Pancreas (tissue), 10 donors: ENCODE measurements at regions not wholly inside any gene's neighbourhood (a gene's known extent, or its start where the extent isn't known, plus 50 kb on each side); places are given as distances from the start of the nearest gene placed in this dataset.

Experiments used
- ATAC-seq, 4 donors: fragments of 200-7000 bp; cut with Tn5 transposase; one replicate each; pipeline versions ENCODE4 v1.8.0 to v1.9.1; 2020; ENCODE audit warnings: mild to moderate bottlenecking in 4 of 4, moderate library complexity in 4 of 4
- DNase-seq, 6 donors: peaks; one replicate each; pipeline ENCODE4 v3.0.0-alpha.2; 2020
- FAIRE-seq: peaks from 2 replicates; lab custom pipeline; 2012; peaks lifted over from hg19 to GRCh38; lab: Jason Lieb, UNC
- H3K27ac ChIP-seq, 4 donors: fragments of 200-600 bp; sonication (generic); 1 replicate in 3 of 4; 2 replicates in 1 of 4; pipeline versions ENCODE4 v1.5.0 to v1.8.0; 2020
- H3K27me3 ChIP-seq, 4 donors: fragments of 200-600 bp; one replicate each; pipeline ENCODE4 v1.8.0; 2021
- H3K36me3 ChIP-seq, 3 donors: fragments of 200-600 bp; sonication (generic) in 1 of 3; one replicate each; pipeline versions ENCODE4 v1.5.0 to v1.8.0; 2020 to 2021
- H3K4me1 ChIP-seq, 3 donors: fragments of 200-600 bp; one replicate each; pipeline ENCODE4 v1.8.0; 2021
- H3K4me3 ChIP-seq, 4 donors: fragments of 200-600 bp; sonication (generic) in 2 of 4; one replicate each; pipeline versions ENCODE4 v1.5.0 to v1.8.0; 2020 to 2021
- H3K9me3 ChIP-seq, 4 donors: fragments of 200-600 bp; one replicate each; pipeline ENCODE4 v1.8.0; 2021
- WGBS, 2 donors: extraction: QIAGEN DNeasy Blood & Tissue Kit; methylation state at CpG; one replicate each; pipeline ENCODE4 v1.1.7; 2013; 5-methylcytosine and 5-hydroxymethylcytosine counted together
- intact Hi-C, 3 donors: fragments of 100-400 bp; cut with DNase I; formaldehyde crosslinking; loops; one replicate each; pipeline versions ENCODE4 v1.11.1 to v1.14.2; 2022
- TF ChIP-seq, protein P1 (sequence below), 4 donors: fragments of 200-600 bp; sonication (generic) in 3 of 4; IDR thresholded peaks; one replicate each; pipeline versions ENCODE4 v1.5.0 to v1.8.0; 2021; ENCODE audit warnings: antibody characterized with exemption in 4 of 4
- donor health status: healthy with polysubstance abuse.
- donor health status: DM: no; HTN: no; CAD: no; lungs with moderate emphysema.
- donor health status: DM: no; HTN: no; CAD: no.
- donor health status: control.
- donor health status: control.
- donor health status: Bipolar disorder and iron deficiency.
- donor health status: DM: yes; HTN: yes; CAD: no.
- donor health status: DM: no; HTN: no; CAD: no.
- donor health status: DM: no; HTN: no; CAD: no.
- donor health status: DM: yes; HTN: yes; CAD: no.

DNA sequence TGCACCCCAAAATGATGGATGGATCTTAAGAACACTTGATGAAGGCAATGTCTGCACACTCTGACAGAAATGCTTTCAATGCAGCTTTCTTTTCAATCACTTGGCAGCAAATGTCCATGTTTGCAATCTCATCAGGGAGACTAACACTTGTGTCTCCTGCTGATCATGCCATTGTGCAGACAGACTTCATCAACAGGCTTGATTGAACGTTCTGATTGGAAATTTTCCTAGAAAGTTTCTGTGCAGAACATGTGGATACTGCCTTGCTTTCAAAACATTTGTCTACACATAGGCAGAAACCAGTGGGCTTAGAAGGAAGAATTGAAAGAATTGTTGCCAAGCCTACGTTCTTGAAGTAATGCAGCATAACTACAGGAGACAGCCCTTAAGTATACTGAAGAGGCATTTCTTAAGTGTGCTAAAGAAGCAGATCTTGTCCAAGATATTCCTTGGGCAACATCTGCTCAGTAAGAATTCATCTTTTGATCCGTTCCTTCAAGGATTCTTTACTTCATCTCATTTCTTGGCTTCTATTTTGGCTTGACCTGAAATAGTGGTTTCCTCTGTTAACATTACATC, 120.4 kb upstream of the PLCB4 start:
- DNase-seq (no peak), ATAC-seq (no peak), FAIRE-seq (no peak)
- TF ChIP-seq, protein P1, sequence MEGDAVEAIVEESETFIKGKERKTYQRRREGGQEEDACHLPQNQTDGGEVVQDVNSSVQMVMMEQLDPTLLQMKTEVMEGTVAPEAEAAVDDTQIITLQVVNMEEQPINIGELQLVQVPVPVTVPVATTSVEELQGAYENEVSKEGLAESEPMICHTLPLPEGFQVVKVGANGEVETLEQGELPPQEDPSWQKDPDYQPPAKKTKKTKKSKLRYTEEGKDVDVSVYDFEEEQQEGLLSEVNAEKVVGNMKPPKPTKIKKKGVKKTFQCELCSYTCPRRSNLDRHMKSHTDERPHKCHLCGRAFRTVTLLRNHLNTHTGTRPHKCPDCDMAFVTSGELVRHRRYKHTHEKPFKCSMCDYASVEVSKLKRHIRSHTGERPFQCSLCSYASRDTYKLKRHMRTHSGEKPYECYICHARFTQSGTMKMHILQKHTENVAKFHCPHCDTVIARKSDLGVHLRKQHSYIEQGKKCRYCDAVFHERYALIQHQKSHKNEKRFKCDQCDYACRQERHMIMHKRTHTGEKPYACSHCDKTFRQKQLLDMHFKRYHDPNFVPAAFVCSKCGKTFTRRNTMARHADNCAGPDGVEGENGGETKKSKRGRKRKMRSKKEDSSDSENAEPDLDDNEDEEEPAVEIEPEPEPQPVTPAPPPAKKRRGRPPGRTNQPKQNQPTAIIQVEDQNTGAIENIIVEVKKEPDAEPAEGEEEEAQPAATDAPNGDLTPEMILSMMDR (IDR thresholded peaks at IDR 0.05), result no peak
- intact Hi-C loops, result no loop called here
- Histone ChIP-seq H3K36me3 (no peaks in the 10 kb centered on the region), H3K4me1 (no peaks in the 10 kb centered on the region), H3K27ac (no peak overlapping the region), H3K27me3 (no peaks in the 10 kb centered on the region), H3K9me3 (no peaks in the 10 kb centered on the region), H3K4me3 (no peak overlapping the region)
- whole genome bisulfite sequencing, 2 donors, result 55 to 57% methylated on average over 3 of the region's 3 CpGs

DNA sequence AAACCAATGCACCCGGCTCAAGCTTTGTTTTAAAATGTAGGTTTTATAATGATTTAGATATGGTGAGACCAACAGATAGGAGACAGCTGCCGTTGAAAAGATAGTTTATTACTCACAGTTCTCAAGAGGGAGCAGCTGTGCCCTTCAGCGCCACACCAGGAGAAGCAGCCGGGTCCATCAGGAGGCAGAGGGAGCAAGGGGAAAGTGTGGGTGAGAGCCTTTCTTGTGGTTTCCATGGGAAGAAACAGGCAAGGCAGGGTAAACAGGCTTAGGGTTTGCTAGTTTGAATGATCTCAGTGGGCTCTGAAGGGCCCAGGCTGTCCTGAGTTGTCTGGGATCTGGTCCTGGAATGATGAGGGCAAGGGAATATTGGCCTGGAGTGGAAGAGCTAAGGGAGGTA, 117.7 kb upstream of the PLCB4 start:
- H3K27ac ChIP-seq, result no peak overlapping the region
- FAIRE-seq (no peak), ATAC-seq (no peak), DNase-seq (no peak)
- no peak overlapping the region for H3K4me3 ChIP-seq
- no peaks in the 10 kb centered on the region for H3K9me3 ChIP-seq
- 91 to 93% methylated on average over 4 of the region's 4 CpGs for WGBS, 2 donors
- H3K36me3 ChIP-seq, result no peaks in the 10 kb centered on the region
- no peaks in the 10 kb centered on the region for H3K27me3 ChIP-seq
- TF ChIP-seq, protein P1 (IDR thresholded peaks at IDR 0.05), result no peak
- intact Hi-C loops, result no loop called here
- no peaks in the 10 kb centered on the region for H3K4me1 ChIP-seq

DNA sequence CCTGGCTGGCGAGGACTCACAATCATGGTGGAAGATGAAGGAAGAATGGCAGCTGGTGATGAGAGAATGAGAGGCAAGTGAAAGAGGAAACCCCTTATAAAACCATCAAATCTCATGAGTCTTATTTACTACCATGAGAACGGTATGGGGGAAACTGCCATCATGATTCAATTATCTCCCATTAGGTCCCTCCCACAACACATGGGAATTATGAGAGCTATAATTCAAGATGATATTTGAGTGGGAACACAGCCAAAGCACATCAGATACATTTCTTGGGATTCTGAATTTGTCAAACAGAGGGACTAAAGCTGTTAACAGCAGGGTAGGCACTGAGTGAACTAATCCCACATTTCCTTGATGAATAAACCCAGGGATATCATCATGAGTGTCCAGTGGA, 116.2 kb upstream of the PLCB4 start:
- intact Hi-C loops, result no loop called here
- H3K4me3 ChIP-seq, result no peak overlapping the region
- H3K36me3 ChIP-seq, result no peaks in the 10 kb centered on the region
- WGBS, 2 donors, result 77 to 83% methylated on average over 2 of the region's 2 CpGs
- TF ChIP-seq, protein P1 (IDR thresholded peaks at IDR 0.05), result no peak
- no peaks in the 10 kb centered on the region for H3K9me3 ChIP-seq
- no peaks in the 10 kb centered on the region for H3K27me3 ChIP-seq
- no peak overlapping the region for H3K27ac ChIP-seq
- DNase-seq (no peak), FAIRE-seq (no peak), ATAC-seq (no peak)
- no peaks in the 10 kb centered on the region for H3K4me1 ChIP-seq

DNA sequence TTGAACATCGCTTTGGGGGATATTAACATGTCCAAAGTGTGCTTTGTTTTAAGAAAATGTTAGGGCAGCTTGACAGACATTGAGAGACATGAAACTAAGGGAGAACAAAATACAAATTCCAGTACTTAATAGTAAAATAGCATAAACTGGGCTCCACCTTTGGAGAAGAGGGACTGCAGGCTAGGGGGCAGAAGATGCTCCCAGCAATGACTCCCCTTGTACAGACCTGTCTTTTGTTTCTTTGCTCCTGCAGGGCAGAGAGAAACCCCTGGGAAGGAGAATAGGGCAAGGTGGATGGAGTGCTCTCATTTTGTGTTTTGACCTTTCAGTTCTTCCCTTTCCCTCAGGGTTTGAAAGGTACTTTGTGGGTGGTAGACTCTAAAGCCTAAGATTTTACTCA, 115.6 kb upstream of the PLCB4 start:
- TF ChIP-seq, protein P1 (IDR thresholded peaks at IDR 0.05), result no peak
- H3K27me3 ChIP-seq, result no peaks in the 10 kb centered on the region
- H3K36me3 ChIP-seq, result no peaks in the 10 kb centered on the region
- FAIRE-seq (no peak), DNase-seq (no peak), ATAC-seq (no peak)
- WGBS, 2 donors, result 88 to 96% methylated on average over 1 of the region's 1 CpG
- intact Hi-C loops, result no loop called here
- no peak overlapping the region for H3K27ac ChIP-seq
- no peaks in the 10 kb centered on the region for H3K4me1 ChIP-seq
- no peak overlapping the region for H3K4me3 ChIP-seq
- no peaks in the 10 kb centered on the region for H3K9me3 ChIP-seq

DNA sequence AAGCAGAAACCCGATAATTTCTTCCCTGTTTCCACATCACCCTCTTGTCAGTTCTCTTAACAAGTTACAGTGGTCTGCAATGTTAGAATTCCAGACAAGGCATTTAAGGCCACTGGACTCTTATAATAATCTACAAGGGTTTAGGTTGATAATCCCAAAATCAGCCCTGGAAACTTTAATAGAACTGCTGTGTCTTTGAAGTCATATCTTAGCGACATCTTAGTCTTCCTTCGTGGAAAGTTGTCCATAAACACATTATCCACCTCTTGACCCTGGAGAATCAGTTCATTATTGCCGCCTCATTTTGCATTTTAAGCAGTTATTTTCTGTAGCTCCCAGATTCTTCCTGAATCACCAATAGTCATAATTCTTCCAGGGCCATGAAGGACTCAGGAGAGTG, 108.6 kb upstream of the PLCB4 start:
- intact Hi-C loops, result no loop called here
- ATAC-seq, result no peak

More for the DNA sequence above, 108.6 kb upstream of the PLCB4 start:
- no peaks in the 10 kb centered on the region for H3K36me3 ChIP-seq
- H3K4me3 ChIP-seq, result no peak overlapping the region
- no peak overlapping the region for H3K27ac ChIP-seq
- H3K4me1 ChIP-seq, result no peaks in the 10 kb centered on the region
- H3K9me3 ChIP-seq, result no peaks in the 10 kb centered on the region
- FAIRE-seq (no peak), DNase-seq (no peak)
- WGBS, 2 donors, result 89 to 91% methylated on average over 4 of the region's 4 CpGs
- TF ChIP-seq, protein P1 (IDR thresholded peaks at IDR 0.05), result no peak
- no peaks in the 10 kb centered on the region for H3K27me3 ChIP-seq
